Right lobe of liver (tissue), 6 donors: ENCODE measurements at regions not wholly inside any gene's neighbourhood (a gene's known extent, or its start where the extent isn't known, plus 50 kb on each side); places are given as distances from the start of the nearest gene placed in this dataset.

Source experiments
- ATAC-seq, 4 donors: fragments of 200-7000 bp; cut with Tn5 transposase; one replicate each; pipeline ENCODE4 v1.9.1; 2020; ENCODE audit warnings: mild to moderate bottlenecking in 4 of 4, moderate library complexity in 4 of 4
- DNase-seq, 3 donors: peaks; one replicate each; pipeline ENCODE4 v3.0.0-alpha.2; 2020
- H3K27ac ChIP-seq, 3 donors: fragments of 200-600 bp; one replicate each; pipeline ENCODE4 v1.8.0; 2022
- H3K27me3 ChIP-seq, 2 donors: fragments of 200-600 bp; one replicate each; pipeline ENCODE4 v1.8.0; 2022
- H3K36me3 ChIP-seq, 4 donors: fragments of 200-600 bp; sonication (generic) in 1 of 4; one replicate each; pipeline versions ENCODE4 v1.5.1 to v1.8.0; 2017 to 2022; ENCODE audit warnings: control low read depth in 1 of 4
- H3K4me1 ChIP-seq, 4 donors: fragments of 200-600 bp; sonication (generic) in 1 of 4; one replicate each; pipeline versions ENCODE4 v1.5.1 to v1.8.0; 2017 to 2022; ENCODE audit warnings: control low read depth in 1 of 4
- H3K4me3 ChIP-seq, 3 donors: fragments of 200-600 bp; one replicate each; pipeline ENCODE4 v1.8.0; 2022
- H3K9me3 ChIP-seq, 4 donors: fragments of 200-600 bp; sonication (generic) in 1 of 4; one replicate each; pipeline versions ENCODE4 v1.5.1 to v1.8.0; 2017 to 2022; ENCODE audit warnings: control low read depth in 1 of 4
- POLR2A ChIP-seq: fragments of 450-650 bp; IDR thresholded peaks from one replicate; pipeline ENCODE4 v1.6.1; 2017; ENCODE audit warnings: antibody characterized with exemption, mild to moderate bottlenecking
- WGBS: methylation state at CpG from one replicate; pipeline ENCODE4 v1.1.6; 2018; ENCODE audit warnings: low coverage, low lambda C conversion rate; ENCODE audit not compliant: insufficient coverage; ENCODE audit errors: missing lambda C conversion rate; 5-methylcytosine and 5-hydroxymethylcytosine counted together
- intact Hi-C, 2 donors: fragments of 100-400 bp; cut with DNase I; formaldehyde crosslinking; loops; one replicate each; pipeline versions ENCODE4 v1.11.2 to v1.14.1; 2022
- TF ChIP-seq, protein P1 (sequence below), 4 donors: fragments of 200-600 bp in 3 of 4; fragments of 450-650 bp in 1 of 4; IDR thresholded peaks; one replicate each; pipeline versions ENCODE4 v1.5.1 to v1.8.0; 2016 to 2022; ENCODE audit warnings: antibody characterized with exemption in 4 of 4, mild to moderate bottlenecking in 2 of 4
- donor health status: DM: no; HTN: yes; CAD: no.
- donor health status: DM: no; HTN: no; CAD: no.
- donor health status: DM: no; HTN: no; CAD: no.
- donor health status: DM: no; HTN: yes; CAD: no.
- donor health status: DM: no; HTN: yes; CAD: no.

DNA sequence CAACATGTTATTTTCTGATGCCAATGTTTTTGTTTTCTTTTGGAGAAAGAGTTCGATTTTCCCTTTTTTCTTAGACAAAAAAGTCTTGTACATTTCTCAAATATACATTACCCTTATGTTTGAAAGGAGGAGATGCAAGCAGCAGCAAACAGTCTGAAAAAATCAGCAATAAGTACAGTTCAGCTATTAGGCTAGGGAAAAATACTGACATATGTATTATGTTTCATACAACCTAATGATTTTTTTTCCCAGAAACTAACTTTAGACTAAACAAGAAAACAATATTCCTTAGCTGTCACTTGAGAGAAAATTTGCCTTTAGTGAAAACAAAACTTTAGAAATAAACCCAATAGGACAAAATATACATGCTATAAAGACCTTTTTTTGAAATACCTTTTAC lies 1223.5 kb downstream of the SLITRK1 start:
- no peak for TF ChIP-seq POLR2A
- TF ChIP-seq, protein P1, sequence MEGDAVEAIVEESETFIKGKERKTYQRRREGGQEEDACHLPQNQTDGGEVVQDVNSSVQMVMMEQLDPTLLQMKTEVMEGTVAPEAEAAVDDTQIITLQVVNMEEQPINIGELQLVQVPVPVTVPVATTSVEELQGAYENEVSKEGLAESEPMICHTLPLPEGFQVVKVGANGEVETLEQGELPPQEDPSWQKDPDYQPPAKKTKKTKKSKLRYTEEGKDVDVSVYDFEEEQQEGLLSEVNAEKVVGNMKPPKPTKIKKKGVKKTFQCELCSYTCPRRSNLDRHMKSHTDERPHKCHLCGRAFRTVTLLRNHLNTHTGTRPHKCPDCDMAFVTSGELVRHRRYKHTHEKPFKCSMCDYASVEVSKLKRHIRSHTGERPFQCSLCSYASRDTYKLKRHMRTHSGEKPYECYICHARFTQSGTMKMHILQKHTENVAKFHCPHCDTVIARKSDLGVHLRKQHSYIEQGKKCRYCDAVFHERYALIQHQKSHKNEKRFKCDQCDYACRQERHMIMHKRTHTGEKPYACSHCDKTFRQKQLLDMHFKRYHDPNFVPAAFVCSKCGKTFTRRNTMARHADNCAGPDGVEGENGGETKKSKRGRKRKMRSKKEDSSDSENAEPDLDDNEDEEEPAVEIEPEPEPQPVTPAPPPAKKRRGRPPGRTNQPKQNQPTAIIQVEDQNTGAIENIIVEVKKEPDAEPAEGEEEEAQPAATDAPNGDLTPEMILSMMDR (IDR thresholded peaks at IDR 0.05): no peak
- ATAC-seq: no peak

DNA sequence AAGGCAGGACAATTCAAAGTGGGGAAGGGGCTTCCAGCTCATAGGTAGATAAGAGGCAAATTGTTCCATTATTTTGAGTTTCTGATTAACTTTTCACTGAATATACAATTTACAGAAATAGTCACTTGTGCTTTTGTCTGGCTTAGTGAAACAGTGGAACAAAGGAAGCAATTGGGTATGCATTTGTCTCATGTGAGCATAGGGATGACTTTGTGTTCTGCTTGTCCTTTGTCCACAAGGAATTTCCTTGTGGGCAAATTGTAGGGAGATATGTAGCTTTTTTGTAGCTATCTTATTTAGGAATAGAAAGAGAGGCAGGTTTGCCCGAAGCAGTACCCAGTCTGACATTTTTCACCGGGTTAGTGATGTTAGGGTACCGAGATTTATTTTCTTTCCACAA lies 1224.8 kb downstream of the SLITRK1 start:
- Histone ChIP-seq H3K4me1 (no peaks in the 10 kb centered on the region), H3K27ac (no peak overlapping the region), H3K36me3 (no peaks in the 10 kb centered on the region), H3K4me3 (no peak overlapping the region), H3K27me3 (no peaks in the 10 kb centered on the region), H3K9me3 (no peaks in the 10 kb centered on the region)
- intact Hi-C loops: no loop called here
- ATAC-seq: no peak
- TF ChIP-seq POLR2A: no peak
- TF ChIP-seq, protein P1 (IDR thresholded peaks at IDR 0.05): no peak
- no peak for DNase-seq
- WGBS: 60% methylated on average over 1 of the region's 3 CpGs

More for the DNA sequence above, 1223.5 kb downstream of the SLITRK1 start:
- Histone ChIP-seq H3K36me3 (no peaks in the 10 kb centered on the region), H3K27ac (no peak overlapping the region), H3K4me1 (no peaks in the 10 kb centered on the region), H3K9me3 (no peaks in the 10 kb centered on the region), H3K4me3 (no peak overlapping the region), H3K27me3 (no peaks in the 10 kb centered on the region)
- DNase-seq: no peak
- WGBS: 25% methylated on average over 1 of the region's 1 CpG
- intact Hi-C loops: no loop called here

DNA sequence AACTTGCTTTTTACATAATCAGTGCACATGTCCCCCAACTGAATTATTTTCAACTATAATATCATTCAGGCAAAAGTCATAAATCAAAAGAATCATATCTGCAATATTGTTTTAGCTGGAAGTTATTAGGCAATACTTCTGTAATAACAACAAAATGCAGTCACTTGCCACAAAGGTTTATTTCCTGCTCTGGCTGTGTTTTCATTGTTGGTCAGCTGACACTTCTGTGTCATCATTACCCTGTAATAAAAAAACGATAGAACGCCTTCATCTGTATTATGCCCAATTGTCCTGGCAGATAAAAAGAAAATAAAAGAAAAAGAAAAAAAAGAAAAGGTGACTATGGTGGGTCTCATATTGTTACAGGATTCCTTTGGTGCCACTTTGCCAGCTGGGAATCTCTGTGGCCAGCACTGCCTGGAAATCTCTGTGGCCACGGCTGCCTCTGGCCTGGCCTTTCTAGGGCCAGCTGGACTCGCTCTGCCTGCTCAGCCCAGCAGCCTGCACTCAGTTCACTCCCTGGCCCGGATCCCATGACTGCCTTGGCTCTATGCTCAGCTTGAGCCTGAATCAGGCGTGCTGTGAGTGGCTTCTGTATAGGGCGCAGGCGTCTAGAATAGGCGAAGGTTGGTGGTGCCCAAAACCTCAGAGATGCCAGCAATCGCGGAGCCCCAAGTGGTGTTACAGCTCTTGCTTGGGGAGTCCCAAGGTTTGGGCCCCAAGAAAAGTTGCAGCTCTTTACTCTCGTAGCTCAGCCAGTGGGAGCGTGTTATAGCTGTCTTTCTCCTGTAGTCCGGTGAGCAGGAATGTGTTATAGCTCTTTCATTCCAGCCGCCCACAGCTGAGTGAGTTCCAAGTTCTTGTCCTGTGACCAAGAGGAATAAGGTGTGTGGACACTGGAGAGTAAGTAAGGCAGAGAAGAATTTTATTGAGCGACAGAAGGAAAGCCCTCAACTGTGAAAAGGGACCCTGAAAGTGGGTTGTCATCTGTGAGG lies 1227.1 kb downstream of the SLITRK1 start:
- H3K4me1 ChIP-seq: no peaks in the 10 kb centered on the region
- TF ChIP-seq, protein P1 (IDR thresholded peaks at IDR 0.05): no peak
- no peak for TF ChIP-seq POLR2A
- H3K27ac ChIP-seq: no peak overlapping the region
- no peaks in the 10 kb centered on the region for H3K9me3 ChIP-seq
- no peaks in the 10 kb centered on the region for H3K36me3 ChIP-seq
- intact Hi-C loops: no loop called here
- H3K27me3 ChIP-seq: no peaks in the 10 kb centered on the region
- ATAC-seq (peak in 1 of 4 donors; percentile 41), DNase-seq (peak in 1 of 3 donors; percentile 53)
- WGBS: 77% methylated on average over 9 of the region's 16 CpGs
- no peak overlapping the region for H3K4me3 ChIP-seq

DNA sequence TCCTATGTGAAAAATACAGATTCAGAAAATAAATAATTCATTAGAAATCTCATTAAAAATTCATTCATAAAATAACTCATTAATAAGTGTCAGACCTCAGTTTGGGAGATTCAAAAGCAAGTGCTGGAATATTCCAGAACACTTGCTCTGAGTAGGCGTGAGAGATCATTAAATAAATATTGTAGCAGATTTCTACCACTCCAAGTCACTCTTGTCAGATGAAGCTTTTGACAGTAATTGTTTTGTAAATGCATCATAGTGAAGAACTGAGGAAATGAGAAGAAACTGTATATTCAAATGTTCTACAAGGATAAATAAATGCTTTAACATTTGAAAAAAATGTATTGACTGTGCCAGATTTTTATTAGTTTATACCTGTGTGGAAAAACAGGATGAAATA lies 1228.1 kb downstream of the SLITRK1 start:
- Histone ChIP-seq H3K4me1 (no peaks in the 10 kb centered on the region), H3K27me3 (no peaks in the 10 kb centered on the region), H3K9me3 (no peaks in the 10 kb centered on the region), H3K4me3 (no peak overlapping the region), H3K27ac (no peak overlapping the region), H3K36me3 (no peaks in the 10 kb centered on the region)
- 61% methylated on average over 1 of the region's 1 CpG for WGBS
- intact Hi-C loops: no loop called here
- TF ChIP-seq, protein P1 (IDR thresholded peaks at IDR 0.05): no peak
- TF ChIP-seq POLR2A: no peak
- ATAC-seq (no peak), DNase-seq (no peak)
